CD4-positive, alpha-beta memory T cell (primary cell): ENCODE measurements at regions not wholly inside any gene's neighbourhood (a gene's known extent, or its start where the extent isn't known, plus 50 kb on each side); places are given as distances from the start of the nearest gene placed in this dataset.

Experiments
- CTCF ChIA-PET: fragments of 350-600 bp; sonication (Branson Sonifier 250); formaldehyde crosslinking; loops from one replicate; lab custom pipeline; 2021; ENCODE audit warnings: inconsistent platforms; ENCODE audit not compliant: partially characterized antibody; lab: Charles Lee
- POLR2A ChIA-PET: fragments of 350-600 bp; sonication (Branson Sonifier 250); formaldehyde crosslinking; loops from one replicate; lab custom pipeline; 2021; ENCODE audit not compliant: partially characterized antibody; lab: Charles Lee
- DNase-seq, 5 donors: peaks; one replicate each; pipeline versions ENCODE4 v3.0.0 to v3.0.0-alpha.2; 2020 to 2022; ENCODE audit warnings: mixed read lengths in 1 of 5
- H3K27ac ChIP-seq: one replicate; pipeline ENCODE4 v1.7.0; 2013; ENCODE audit warnings: low read depth, low read length
- H3K27me3 ChIP-seq: 2 replicates; pipeline ENCODE4 v1.7.0; 2013; ENCODE audit warnings: mild to moderate bottlenecking, low read length, moderate library complexity; ENCODE audit not compliant: insufficient read depth
- H3K36me3 ChIP-seq: 2 replicates; pipeline ENCODE4 v1.7.0; 2013; ENCODE audit warnings: mild to moderate bottlenecking, low read length, moderate library complexity; ENCODE audit not compliant: insufficient read depth
- H3K4me1 ChIP-seq: 2 replicates; pipeline ENCODE4 v1.7.0; 2013; ENCODE audit warnings: mild to moderate bottlenecking, low read length, moderate library complexity; ENCODE audit not compliant: insufficient read depth
- H3K4me3 ChIP-seq, 2 donors: one replicate each; pipeline ENCODE4 v1.7.0; 2013; ENCODE audit warnings: low read length in 2 of 2, mild to moderate bottlenecking in 1 of 2
- H3K9me3 ChIP-seq, 2 donors: one replicate each; pipeline ENCODE4 v1.7.0; 2013; ENCODE audit warnings: low read length in 2 of 2, control low read depth in 1 of 2; ENCODE audit not compliant: control insufficient read depth in 1 of 2
- H3K27ac Mint-ChIP-seq, 7 donors: one replicate each; pipeline ENCODE4 v1.8.0; 2020 to 2021; ENCODE audit warnings: mixed read lengths in 7 of 7, mild to moderate bottlenecking in 6 of 7, inconsistent platforms in 3 of 7, moderate library complexity in 3 of 7
- H3K27me3 Mint-ChIP-seq, 2 donors: one replicate each; pipeline ENCODE4 v1.8.0; 2020 to 2021; ENCODE audit warnings: mixed read lengths in 2 of 2
- H3K36me3 Mint-ChIP-seq, 2 donors: one replicate each; pipeline ENCODE4 v1.8.0; 2020 to 2021; ENCODE audit warnings: mixed read lengths in 2 of 2, inconsistent platforms in 1 of 2, mild to moderate bottlenecking in 1 of 2
- H3K4me1 Mint-ChIP-seq, 4 donors: one replicate each; pipeline ENCODE4 v1.8.0; 2020 to 2021; ENCODE audit warnings: mixed read lengths in 4 of 4, mild to moderate bottlenecking in 1 of 4
- H3K4me3 Mint-ChIP-seq, 8 donors: one replicate each; pipeline ENCODE4 v1.8.0; 2020 to 2021; ENCODE audit warnings: mixed read lengths in 8 of 8, mild to moderate bottlenecking in 7 of 8, moderate library complexity in 6 of 8, inconsistent platforms in 3 of 8
- H3K9me3 Mint-ChIP-seq, 8 donors: one replicate each; pipeline ENCODE4 v1.8.0; 2020 to 2021; ENCODE audit warnings: mixed read lengths in 8 of 8, mild to moderate bottlenecking in 5 of 8, inconsistent platforms in 3 of 8, moderate library complexity in 1 of 8
- intact Hi-C: fragments of 100-400 bp; cut with micrococcal nuclease; formaldehyde crosslinking; loops from one replicate; pipeline ENCODE4 v1.15.1; 2023

DNA sequence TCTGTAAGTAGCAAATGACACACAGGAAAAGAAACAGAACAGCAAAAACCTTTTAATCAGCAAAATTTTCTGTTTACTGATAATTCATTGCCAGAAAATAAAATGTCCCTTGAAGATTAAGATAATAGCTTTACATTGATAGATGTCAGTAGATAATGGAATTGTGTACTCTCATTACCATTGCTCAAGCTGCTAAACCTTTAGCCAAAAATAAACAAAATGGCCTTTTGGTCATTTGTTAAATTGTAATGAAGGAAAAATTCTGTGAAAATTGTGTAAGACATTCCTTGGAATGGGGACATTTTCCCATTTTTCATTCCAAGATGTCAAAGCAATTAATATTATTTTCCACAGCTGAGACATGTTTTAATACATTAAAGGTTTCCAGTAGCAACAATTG is 189.8 kb downstream of the PLOD2 start:
- Histone ChIP-seq H3K9me3 (no peaks in the 10 kb centered on the region), H3K36me3 (no peaks in the 10 kb centered on the region), H3K27me3 (no peaks in the 10 kb centered on the region), H3K4me1 (no peaks in the 10 kb centered on the region), H3K27ac (no peak overlapping the region), H3K4me3 (no peak overlapping the region)
- Mint-ChIP-seq H3K4me1 (no peaks in the 10 kb centered on the region), H3K27me3 (no peaks in the 10 kb centered on the region), H3K9me3 (peaks cover 0 to 5% (median 0%) of the 10 kb centered on the region in 8 donors), H3K4me3 (no peak overlapping the region), H3K36me3 (no peaks in the 10 kb centered on the region), H3K27ac (no peak overlapping the region)
- ChIA-PET POLR2A (no interaction called here), CTCF (no interaction called here)
- DNase-seq = no peak
- intact Hi-C loops = no loop called here

- Histone ChIP-seq H3K27me3 (no peaks in the 10 kb centered on the region), H3K4me3 (no peak overlapping the region), H3K36me3 (no peaks in the 10 kb centered on the region), H3K4me1 (no peaks in the 10 kb centered on the region), H3K9me3 (no peaks in the 10 kb centered on the region), H3K27ac (no peak overlapping the region)
- POLR2A ChIA-PET = no interaction called here
- DNase-seq = no peak
- intact Hi-C loops = no loop called here
- Mint-ChIP-seq H3K4me1 (no peaks in the 10 kb centered on the region), H3K27ac (no peak overlapping the region), H3K27me3 (no peaks in the 10 kb centered on the region), H3K36me3 (no peaks in the 10 kb centered on the region), H3K4me3 (no peak overlapping the region), H3K9me3 (peaks cover 0 to 3% (median 0%) of the 10 kb centered on the region in 8 donors)
- CTCF ChIA-PET = no interaction called here
These were observed 188.1 kb downstream of the PLOD2 start for GRCh38 chr3:145972851-145973250.

DNA sequence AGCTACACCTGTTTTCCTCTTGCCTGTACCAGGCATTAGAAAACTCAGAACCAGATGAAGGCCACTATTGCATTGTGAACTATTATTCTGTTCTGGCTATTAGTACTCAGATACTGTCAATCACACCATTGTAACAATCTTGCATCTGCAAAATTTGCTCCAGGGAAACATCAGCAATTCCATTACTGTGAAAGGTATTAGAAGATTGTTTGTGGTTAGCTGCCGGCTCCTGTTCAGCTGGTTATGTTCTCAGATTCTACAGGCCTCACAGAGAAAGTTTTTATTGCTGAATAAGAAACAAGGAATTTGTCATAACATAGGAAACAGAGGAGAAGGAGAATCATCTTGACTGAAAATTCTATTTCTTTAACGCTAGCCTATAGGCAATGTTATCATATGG is 179.9 kb downstream of the PLOD2 start:
- ChIA-PET CTCF (no interaction called here), POLR2A (no interaction called here)
- DNase-seq = no peak
- no peaks in the 10 kb centered on the region for H3K27me3 ChIP-seq
- Mint-ChIP-seq H3K9me3 (peaks cover 4 to 20% (median 9%) of the 10 kb centered on the region in 8 donors), H3K27ac (no peak overlapping the region), H3K4me1 (no peaks in the 10 kb centered on the region), H3K4me3 (no peak overlapping the region), H3K27me3 (no peaks in the 10 kb centered on the region), H3K36me3 (no peaks in the 10 kb centered on the region)
- H3K9me3 ChIP-seq = no peaks in the 10 kb centered on the region
- no peaks in the 10 kb centered on the region for H3K4me1 ChIP-seq
- H3K4me3 ChIP-seq = no peak overlapping the region
- H3K27ac ChIP-seq = no peak overlapping the region
- intact Hi-C loops = no loop called here
- no peaks in the 10 kb centered on the region for H3K36me3 ChIP-seq

DNA sequence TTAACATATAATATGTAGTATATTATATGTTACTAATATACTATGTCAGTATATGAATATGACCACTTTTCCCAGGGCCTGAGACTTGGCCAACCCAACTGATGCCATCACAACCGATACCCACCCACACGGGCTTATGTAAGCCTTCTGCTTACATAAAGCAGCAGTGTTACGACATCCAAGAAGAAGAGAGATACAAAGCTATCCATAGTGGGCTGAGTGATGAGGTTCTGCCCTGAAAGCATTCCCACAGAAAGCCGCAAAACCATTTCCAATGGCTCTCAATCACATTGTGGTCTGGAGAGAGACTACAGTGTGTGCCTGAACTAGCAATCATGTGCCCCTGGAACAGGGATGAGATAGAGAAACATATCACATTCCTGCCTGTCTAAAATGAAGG is 177.9 kb downstream of the PLOD2 start:
- H3K27me3 ChIP-seq = no peaks in the 10 kb centered on the region
- DNase-seq = no peak
- no peak overlapping the region for H3K4me3 ChIP-seq
- no peaks in the 10 kb centered on the region for H3K36me3 Mint-ChIP-seq
- intact Hi-C loops = no loop called here
- ChIA-PET CTCF (no interaction called here), POLR2A (no interaction called here)
- H3K27me3 Mint-ChIP-seq = no peaks in the 10 kb centered on the region
- H3K36me3 ChIP-seq = no peaks in the 10 kb centered on the region
- H3K9me3 Mint-ChIP-seq = peaks cover 2 to 29% (median 15%) of the 10 kb centered on the region in 8 donors
- H3K27ac ChIP-seq = no peak overlapping the region
- no peak overlapping the region for H3K4me3 Mint-ChIP-seq
- H3K27ac Mint-ChIP-seq = no peak overlapping the region
- no peaks in the 10 kb centered on the region for H3K4me1 Mint-ChIP-seq
- no peaks in the 10 kb centered on the region for H3K4me1 ChIP-seq
- no peaks in the 10 kb centered on the region for H3K9me3 ChIP-seq
